ENCODE measurements at regions not wholly inside any gene's neighbourhood (a gene's known extent, or its start where the extent isn't known, plus 50 kb on each side); places are given as distances from the start of the nearest gene placed in this dataset.
"Not testable (repeated sequence)": the region's sequence is repeated elsewhere in the genome, so short reads cannot be mapped to it uniquely, and the experiment has no call there.

DNA sequence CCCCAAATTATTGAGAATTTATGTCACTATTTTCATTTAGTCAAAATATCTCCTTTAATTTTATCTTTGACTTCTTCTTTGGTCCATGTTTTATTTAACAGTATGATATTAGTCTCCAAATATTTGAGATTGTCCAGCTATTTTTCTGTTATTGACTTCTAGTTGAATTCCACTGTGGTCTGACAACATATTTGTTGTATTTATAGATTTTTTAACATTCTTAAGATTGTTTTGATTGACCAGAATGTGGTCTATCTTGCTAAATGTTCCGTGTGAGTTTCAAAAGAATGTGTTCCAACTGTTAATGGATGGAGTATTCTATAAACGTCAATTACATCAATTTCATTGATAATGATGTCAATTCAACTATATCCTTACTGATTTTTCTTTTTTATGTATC is 1452.1 kb downstream of the SUCLG1 start:
- Histone ChIP-seq H3K9ac (ENCODE audit: low read depth, low read length) (no peak overlapping the region), H3K4me1 (ENCODE audit: insufficient read depth, low read length) (no peaks in the 10 kb centered on the region), H3K9me3 (ENCODE audit: control insufficient read depth, insufficient read depth, low read length) (no peaks in the 10 kb centered on the region), H3K36me3 (ENCODE audit: insufficient read depth, low read length) (no peaks in the 10 kb centered on the region)

GRCh38 chr2:83003555-83003954 is 1455.5 kb downstream of the SUCLG1 start:
- Histone ChIP-seq H3K36me3 (ENCODE audit: insufficient read depth, low read length) (no peaks in the 10 kb centered on the region), H3K9ac (ENCODE audit: low read depth, low read length) (no peak overlapping the region), H3K9me3 (ENCODE audit: control insufficient read depth, insufficient read depth, low read length) (no peaks in the 10 kb centered on the region), H3K4me1 (ENCODE audit: insufficient read depth, low read length) (no peaks in the 10 kb centered on the region)

DNA sequence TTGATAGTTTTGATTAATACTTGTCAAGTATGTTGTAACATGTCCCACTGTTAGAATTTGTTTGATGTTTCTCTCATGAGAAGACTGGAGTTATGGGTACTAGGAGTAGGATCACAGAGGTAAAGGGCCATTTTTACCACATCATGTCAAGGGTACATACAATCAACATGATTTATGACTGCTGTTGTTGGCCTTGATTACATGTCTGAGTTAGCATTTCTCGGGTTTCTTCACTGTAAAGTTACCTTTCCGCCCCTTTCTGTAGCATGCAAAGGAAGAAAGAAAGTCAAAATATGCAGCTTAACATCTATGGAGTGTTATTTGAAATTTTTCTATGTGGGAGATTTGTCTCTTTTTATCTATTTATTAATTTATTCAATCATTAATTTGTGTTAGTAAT is 1456.4 kb downstream of the SUCLG1 start:
- no peaks in the 10 kb centered on the region for H3K9me3 ChIP-seq (ENCODE audit: control insufficient read depth, insufficient read depth, low read length)
- no peak overlapping the region for H3K9ac ChIP-seq (ENCODE audit: low read depth, low read length)
- H3K36me3 ChIP-seq (ENCODE audit: insufficient read depth, low read length) = no peaks in the 10 kb centered on the region
- H3K4me1 ChIP-seq (ENCODE audit: insufficient read depth, low read length) = no peaks in the 10 kb centered on the region

DNA sequence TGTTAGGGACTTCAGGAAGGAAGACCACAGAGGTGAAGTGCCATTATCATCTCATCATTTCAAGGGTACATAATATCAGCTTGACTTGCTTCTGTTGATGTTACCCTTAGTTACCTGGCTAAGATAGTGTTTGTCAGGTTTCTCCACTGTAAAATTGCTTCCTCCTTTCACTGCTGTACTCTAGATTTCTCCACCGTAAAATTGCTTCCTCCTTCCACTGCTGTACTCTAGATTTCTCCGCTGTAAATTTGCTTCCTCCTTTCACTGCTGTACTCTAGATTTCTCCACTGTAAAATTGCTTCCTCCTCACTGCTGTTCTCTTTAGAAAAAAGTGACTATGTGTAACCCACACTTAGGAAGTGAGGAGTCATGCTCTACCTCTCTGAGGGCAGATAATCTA is 1460.3 kb downstream of the SUCLG1 start:
- Histone ChIP-seq H3K9me3 (ENCODE audit: control insufficient read depth, insufficient read depth, low read length) (no peaks in the 10 kb centered on the region), H3K9ac (ENCODE audit: low read depth, low read length) (no peak overlapping the region), H3K4me1 (ENCODE audit: insufficient read depth, low read length) (peaks cover under 1% of the 10 kb centered on the region; the same call in 1 of the 2 replicates), H3K36me3 (ENCODE audit: insufficient read depth, low read length) (no peaks in the 10 kb centered on the region)

- Histone ChIP-seq H3K4me1 (ENCODE audit: insufficient read depth, low read length) (peaks cover 15% of the 10 kb centered on the region), H3K9ac (ENCODE audit: low read depth, low read length) (no peak overlapping the region), H3K36me3 (ENCODE audit: insufficient read depth, low read length) (no peaks in the 10 kb centered on the region), H3K9me3 (ENCODE audit: control insufficient read depth, insufficient read depth, low read length) (no peaks in the 10 kb centered on the region)
Observed at GRCh38 chr2:82996217-82996616, 1462.9 kb downstream of the SUCLG1 start.

GRCh38 chr2:82994151-82994550 is 1464.9 kb downstream of the SUCLG1 start:
- Histone ChIP-seq H3K9ac (ENCODE audit: low read depth, low read length) (no peak overlapping the region), H3K36me3 (ENCODE audit: insufficient read depth, low read length) (no peaks in the 10 kb centered on the region), H3K4me1 (ENCODE audit: insufficient read depth, low read length) (peaks cover 15% of the 10 kb centered on the region), H3K9me3 (ENCODE audit: control insufficient read depth, insufficient read depth, low read length) (no peaks in the 10 kb centered on the region)

DNA sequence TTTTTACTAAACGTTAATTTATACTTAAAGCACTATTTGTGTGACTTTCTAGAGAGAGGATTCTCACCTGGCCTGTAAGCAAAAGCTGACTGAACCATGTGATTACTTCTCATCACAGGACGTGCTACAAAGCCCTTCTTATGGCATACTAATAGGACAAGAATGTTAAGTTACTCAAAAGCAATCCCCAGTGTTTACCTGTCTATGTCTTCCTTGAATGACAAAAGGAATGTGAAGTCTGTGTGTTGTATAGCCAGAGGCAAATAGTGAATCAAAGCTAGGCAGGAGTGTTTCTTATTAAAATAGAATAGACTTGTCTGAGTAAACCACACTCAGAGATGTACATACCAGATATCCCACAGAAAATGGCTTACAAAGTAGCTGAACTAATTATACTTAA is 1465.5 kb downstream of the SUCLG1 start:
- no peaks in the 10 kb centered on the region for H3K9me3 ChIP-seq (ENCODE audit: control insufficient read depth, insufficient read depth, low read length)
- H3K4me1 ChIP-seq (ENCODE audit: insufficient read depth, low read length) = peaks cover 15% of the 10 kb centered on the region
- no peak overlapping the region for H3K9ac ChIP-seq (ENCODE audit: low read depth, low read length)

GRCh38 chr2:82992968-82993367 is 1466.1 kb downstream of the SUCLG1 start:
- Histone ChIP-seq H3K9me3 (ENCODE audit: control insufficient read depth, insufficient read depth, low read length) (no peaks in the 10 kb centered on the region), H3K4me1 (ENCODE audit: insufficient read depth, low read length) (peaks cover 15% of the 10 kb centered on the region), H3K36me3 (ENCODE audit: insufficient read depth, low read length) (no peaks in the 10 kb centered on the region), H3K9ac (ENCODE audit: low read depth, low read length) (no peak overlapping the region)

More for the DNA sequence above, 1465.5 kb downstream of the SUCLG1 start:
- H3K36me3 ChIP-seq (ENCODE audit: insufficient read depth, low read length) = no peaks in the 10 kb centered on the region

DNA sequence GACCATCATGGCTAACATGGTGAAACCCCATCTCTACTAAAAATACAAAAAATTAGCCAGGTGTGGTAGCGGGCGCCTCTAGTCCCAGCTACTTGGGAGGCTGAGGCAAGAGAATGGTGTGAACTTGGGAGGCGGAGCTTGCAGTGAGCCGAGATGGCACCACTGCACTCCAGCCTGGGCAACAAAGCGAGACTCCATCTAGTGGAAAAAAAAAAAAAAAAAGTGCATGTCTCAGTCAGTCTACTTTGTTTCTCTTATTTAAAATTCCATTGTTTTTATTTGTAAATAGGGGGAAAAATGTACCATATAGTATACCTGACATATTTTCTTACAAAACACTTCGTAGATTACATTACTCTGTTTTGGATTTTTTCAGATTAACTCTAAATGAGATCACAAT is 1471.4 kb downstream of the SUCLG1 start:
- not testable (repeated sequence) for H3K9me3 ChIP-seq (ENCODE audit: control insufficient read depth, insufficient read depth, low read length); H3K4me1 ChIP-seq (ENCODE audit: insufficient read depth, low read length); H3K9ac ChIP-seq (ENCODE audit: low read depth, low read length); H3K36me3 ChIP-seq (ENCODE audit: insufficient read depth, low read length)

DNA sequence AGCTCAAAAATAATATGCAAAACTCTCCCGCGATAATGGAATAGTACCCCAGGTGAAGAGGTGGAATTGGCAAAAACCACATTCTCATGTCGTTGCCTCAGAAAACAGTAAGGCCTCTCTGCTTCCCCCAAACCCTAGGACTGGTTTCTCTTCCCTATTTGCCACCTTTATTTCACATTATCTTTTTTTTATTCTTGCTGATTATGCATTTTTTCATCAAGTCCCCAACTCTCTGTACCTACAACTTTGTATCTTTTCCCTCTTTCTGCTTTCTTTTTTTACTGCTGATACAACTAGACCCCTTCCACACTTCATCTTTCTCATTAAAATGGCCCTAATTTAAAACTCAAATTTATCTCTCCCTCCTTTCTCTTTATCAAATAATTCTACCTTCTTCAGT is 1472.2 kb downstream of the SUCLG1 start:
- H3K4me1 ChIP-seq (ENCODE audit: insufficient read depth, low read length) = no peaks in the 10 kb centered on the region
- no peaks in the 10 kb centered on the region for H3K36me3 ChIP-seq (ENCODE audit: insufficient read depth, low read length)
- H3K9ac ChIP-seq (ENCODE audit: low read depth, low read length) = no peak overlapping the region
- H3K9me3 ChIP-seq (ENCODE audit: control insufficient read depth, insufficient read depth, low read length) = no peaks in the 10 kb centered on the region

DNA sequence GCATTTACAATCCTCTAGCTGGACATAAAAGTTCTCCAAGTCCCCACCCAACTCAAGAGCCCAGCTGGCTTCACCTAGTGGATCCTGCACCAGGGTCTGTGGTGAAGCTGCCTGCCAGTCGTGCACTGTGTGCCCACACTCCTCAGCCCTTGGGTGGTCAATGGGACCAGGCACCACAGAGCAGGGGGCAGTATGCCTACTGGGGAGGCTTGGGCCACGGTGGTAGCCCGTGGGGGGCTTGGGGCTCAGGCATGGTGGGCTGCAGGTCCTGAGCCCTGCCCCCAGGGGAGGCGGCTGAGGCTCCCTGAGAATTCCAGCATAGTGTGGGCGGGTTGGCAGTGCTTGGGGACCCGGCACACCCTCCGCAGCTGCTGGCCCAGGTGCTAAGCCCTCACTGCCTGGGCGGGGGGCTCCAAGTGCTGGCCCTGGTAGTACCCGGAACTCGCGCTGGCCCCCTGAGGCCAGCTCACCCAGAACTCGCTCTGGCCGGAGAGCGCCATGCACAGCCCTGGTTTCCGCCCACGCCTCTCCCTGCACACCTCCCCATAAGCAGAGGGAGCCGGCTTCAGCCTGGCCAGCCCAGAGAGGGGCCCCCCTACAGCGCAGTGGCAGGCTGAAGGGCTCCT is 1473.4 kb downstream of the SUCLG1 start:
- no peak overlapping the region for H3K9ac ChIP-seq (ENCODE audit: low read depth, low read length)
- no peaks in the 10 kb centered on the region for H3K4me1 ChIP-seq (ENCODE audit: insufficient read depth, low read length)
- 0 out of 2 replicates have a peak, but pooled peaks cover 2% of the 10 kb centered on the region for H3K9me3 ChIP-seq (ENCODE audit: control insufficient read depth, insufficient read depth, low read length)

GRCh38 chr2:82968358-82968757 is 1490.7 kb downstream of the SUCLG1 start:
- no peaks in the 10 kb centered on the region for H3K36me3 ChIP-seq (ENCODE audit: insufficient read depth, low read length)
- peaks cover 5% of the 10 kb centered on the region; the same call in 1 of the 2 replicates for H3K9me3 ChIP-seq (ENCODE audit: control insufficient read depth, insufficient read depth, low read length)
- no peaks in the 10 kb centered on the region; the same call in 1 of the 2 replicates for H3K4me1 ChIP-seq (ENCODE audit: insufficient read depth, low read length)
- no peak overlapping the region for H3K9ac ChIP-seq (ENCODE audit: low read depth, low read length)

More for the DNA sequence above, 1473.4 kb downstream of the SUCLG1 start:
- H3K36me3 ChIP-seq (ENCODE audit: insufficient read depth, low read length) = no peaks in the 10 kb centered on the region

DNA sequence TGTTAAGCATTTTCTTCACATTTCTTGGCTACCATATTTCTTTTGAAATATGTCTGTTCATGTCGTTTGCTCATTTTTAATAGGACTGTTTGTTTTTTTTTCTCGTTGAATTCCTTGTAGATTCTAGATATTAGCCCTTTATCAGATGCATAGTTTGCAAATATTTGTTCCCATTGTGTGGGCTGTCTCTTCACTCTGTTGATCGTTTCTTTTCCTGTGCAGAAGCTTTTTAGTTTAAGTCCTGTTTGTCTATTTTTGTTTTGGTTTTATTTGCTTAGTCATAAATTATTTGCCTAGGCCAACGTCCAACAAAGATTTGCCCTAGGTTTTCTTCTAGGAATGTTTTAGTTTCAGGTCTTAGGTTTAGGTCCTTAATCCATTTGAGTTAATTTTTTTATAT is 1494.7 kb downstream of the SUCLG1 start:
- no peaks in the 10 kb centered on the region; the same call in 1 of the 2 replicates for H3K4me1 ChIP-seq (ENCODE audit: insufficient read depth, low read length)
- no peaks in the 10 kb centered on the region for H3K36me3 ChIP-seq (ENCODE audit: insufficient read depth, low read length)
- peaks cover 5% of the 10 kb centered on the region; the same call in 1 of the 2 replicates for H3K9me3 ChIP-seq (ENCODE audit: control insufficient read depth, insufficient read depth, low read length)

GRCh38 chr2:82959727-82960126 is 1499.4 kb downstream of the SUCLG1 start:
- Histone ChIP-seq H3K4me1 (ENCODE audit: insufficient read depth, low read length) (peaks cover 13% of the 10 kb centered on the region; the same call in 1 of the 2 replicates), H3K9ac (ENCODE audit: low read depth, low read length) (no peak overlapping the region), H3K36me3 (ENCODE audit: insufficient read depth, low read length) (no peaks in the 10 kb centered on the region), H3K9me3 (ENCODE audit: control insufficient read depth, insufficient read depth, low read length) (peaks cover 5% of the 10 kb centered on the region; the same call in 1 of the 2 replicates)

More for the DNA sequence above, 1494.7 kb downstream of the SUCLG1 start:
- H3K9ac ChIP-seq (ENCODE audit: low read depth, low read length) = no peak overlapping the region

- peaks cover 13% of the 10 kb centered on the region; the same call in 1 of the 2 replicates for H3K4me1 ChIP-seq (ENCODE audit: insufficient read depth, low read length)
- no peaks in the 10 kb centered on the region for H3K9me3 ChIP-seq (ENCODE audit: control insufficient read depth, insufficient read depth, low read length)
- H3K36me3 ChIP-seq (ENCODE audit: insufficient read depth, low read length) = no peaks in the 10 kb centered on the region
- no peak overlapping the region for H3K9ac ChIP-seq (ENCODE audit: low read depth, low read length)
Observed at GRCh38 chr2:82954868-82955267, 1504.2 kb downstream of the SUCLG1 start.
